IMR-90 (cell line): ENCODE measurements at regions not wholly inside any gene's neighbourhood (a gene's known extent, or its start where the extent isn't known, plus 50 kb on each side); places are given as distances from the start of the nearest gene placed in this dataset.

ENCODE experiments used
- ATAC-seq: fragments of 200-7000 bp; cut with Tn5 transposase; 2 replicates; pipeline ENCODE4 v1.9.1; 2020; ENCODE audit warnings: low read depth, mild to moderate bottlenecking, moderate library complexity
- BruUV-seq: library from RNA; stranded (reverse); fragments of 400-500 nt; replicated peaks from 2 replicates; lab custom pipeline; 2021; lab: Mats Ljungman, UMichigan
- CTCF ChIA-PET: fragments of 300-600 bp; formaldehyde crosslinking; extraction: SDS; loops from one replicate; lab custom pipeline; 2021; ENCODE audit warnings: antibody characterized with exemption; lab: Yijun Ruan, JAX
- POLR2A ChIA-PET: fragments of 300-600 bp; sonication (Branson Sonifier 250); formaldehyde crosslinking; loops from one replicate; lab custom pipeline; 2022; ENCODE audit warnings: antibody characterized with exemption; ENCODE audit not compliant: unreplicated experiment; lab: Charles Lee
- DNase-seq: peaks from one replicate; pipeline ENCODE4 v3.0.0; 2013
- H2AFZ ChIP-seq: replicated peaks from 2 replicates; pipeline ENCODE3; 2013; ENCODE audit warnings: low read length, mild to moderate bottlenecking; ENCODE audit not compliant: poor library complexity
- H2AK5ac ChIP-seq: 2 replicates; pipeline ENCODE4 v1.6.1; 2013; ENCODE audit warnings: low read depth, low read length, inconsistent platforms
- H2AK9ac ChIP-seq: replicated peaks from 2 replicates; pipeline ENCODE3; 2013; ENCODE audit warnings: mild to moderate bottlenecking, low read depth, low read length, moderate library complexity; ENCODE audit not compliant: poor library complexity
- H2BK120ac ChIP-seq: 2 replicates; pipeline ENCODE4 v1.6.1; 2013; ENCODE audit warnings: low read depth, low read length, inconsistent platforms
- H2BK15ac ChIP-seq: 3 replicates; pipeline ENCODE4 v1.6.1; 2013; ENCODE audit warnings: low read depth, low read length, inconsistent platforms
- H2BK20ac ChIP-seq: 2 replicates; pipeline ENCODE4 v1.6.1; 2013; ENCODE audit warnings: low read depth, mild to moderate bottlenecking, inconsistent platforms, low read length, moderate library complexity
- H2BK5ac ChIP-seq: 2 replicates; pipeline ENCODE4 v1.6.1; 2013; ENCODE audit warnings: mild to moderate bottlenecking, low read depth, low read length, inconsistent platforms; ENCODE audit not compliant: poor library complexity, severe bottlenecking
- H3K14ac ChIP-seq: replicated peaks from 2 replicates; pipeline ENCODE4 v1.6.1; 2013; ENCODE audit warnings: low read depth, low read length, inconsistent platforms
- H3K18ac ChIP-seq: 2 replicates; pipeline ENCODE4 v1.6.1; 2013; ENCODE audit warnings: low read depth, low read length, control low read depth
- H3K23ac ChIP-seq: 2 replicates; pipeline ENCODE4 v1.6.1; 2013; ENCODE audit warnings: low read depth, low read length, inconsistent platforms
- H3K27ac ChIP-seq: 2 replicates; pipeline ENCODE4 v1.5.1; 2013; ENCODE audit warnings: mild to moderate bottlenecking, control low read depth, low read length; ENCODE audit not compliant: insufficient read depth
- H3K27me3 ChIP-seq: 2 replicates; pipeline ENCODE4 v1.6.1; 2013; ENCODE audit warnings: low read length; ENCODE audit not compliant: control insufficient read depth, insufficient read depth
- H3K36me3 ChIP-seq: 2 replicates; pipeline ENCODE4 v1.6.1; 2013; ENCODE audit warnings: low read length, mixed read lengths; ENCODE audit not compliant: control insufficient read depth, insufficient read depth
- H3K4ac ChIP-seq: 2 replicates; pipeline ENCODE4 v1.6.1; 2013; ENCODE audit warnings: low read depth, low read length, inconsistent platforms
- H3K4me1 ChIP-seq: 2 replicates; pipeline ENCODE4 v1.6.1; 2013; ENCODE audit warnings: low read length, mixed read lengths; ENCODE audit not compliant: control insufficient read depth, insufficient read depth
- H3K4me2 ChIP-seq: 2 replicates; pipeline ENCODE4 v1.6.1; 2013; ENCODE audit warnings: low read depth, mild to moderate bottlenecking, control low read depth, low read length, moderate library complexity
- H3K4me3 ChIP-seq: 2 replicates; pipeline ENCODE4 v1.5.1; 2013; ENCODE audit warnings: low read depth, mild to moderate bottlenecking, control low read depth, low read length, moderate library complexity; ENCODE audit not compliant: insufficient read depth
- H3K56ac ChIP-seq: 2 replicates; pipeline ENCODE4 v1.6.1; 2013; ENCODE audit warnings: low read length, inconsistent platforms; ENCODE audit not compliant: insufficient read depth; ENCODE audit errors: extremely low read depth
- H3K79me1 ChIP-seq, 2 experiments: 2 replicates each; pipeline ENCODE4 v1.6.1; 2013; ENCODE audit warnings: low read length in 2 of 2, inconsistent platforms in 1 of 2, low read depth in 1 of 2
- H3K9ac ChIP-seq: 2 replicates; pipeline ENCODE4 v1.6.1; 2013; ENCODE audit warnings: low read depth, low read length, control low read depth
- H3K9me1 ChIP-seq: 2 replicates; pipeline ENCODE4 v1.6.1; 2013; ENCODE audit warnings: low read length, inconsistent platforms; ENCODE audit not compliant: insufficient read depth
- H3K9me3 ChIP-seq: 2 replicates; pipeline ENCODE4 v1.6.1; 2013; ENCODE audit warnings: low read length; ENCODE audit not compliant: control insufficient read depth, insufficient read depth
- H4K20me1 ChIP-seq: 2 replicates; pipeline ENCODE4 v1.6.1; 2013; ENCODE audit warnings: low read length, inconsistent platforms; ENCODE audit not compliant: insufficient read depth
- H4K5ac ChIP-seq: 2 replicates; pipeline ENCODE4 v1.6.1; 2013; ENCODE audit warnings: mild to moderate bottlenecking, low read depth, low read length, control low read depth
- H4K8ac ChIP-seq, 2 experiments: 2 replicates each; pipeline ENCODE4 v1.6.1; 2013; ENCODE audit warnings: low read depth in 2 of 2, low read length in 2 of 2, control low read depth in 1 of 2, inconsistent platforms in 1 of 2
- H4K91ac ChIP-seq: 2 replicates; pipeline ENCODE4 v1.6.1; 2013; ENCODE audit warnings: low read depth, low read length, inconsistent platforms; ENCODE audit not compliant: insufficient read depth
- BHLHE40 ChIP-seq: fragments of 150-350 bp; IDR thresholded peaks from 2 replicates; pipeline ENCODE4 v1.6.1; 2016; ENCODE audit warnings: mild to moderate bottlenecking, low read depth, low read length
- CEBPB ChIP-seq: IDR thresholded peaks from 2 replicates; pipeline ENCODE4 v1.6.1; 2012; ENCODE audit warnings: low read depth, low read length, improper control_type of control experiment
- FOS ChIP-seq: fragments of 150-350 bp; IDR thresholded peaks from 2 replicates; pipeline ENCODE4 v1.6.1; 2016; ENCODE audit warnings: low read depth, low read length
- MAFK ChIP-seq: IDR thresholded peaks from 2 replicates; pipeline ENCODE4 v1.6.1; 2012; ENCODE audit warnings: low read depth, low read length, improper control_type of control experiment
- MAZ ChIP-seq: IDR thresholded peaks from 2 replicates; pipeline ENCODE4 v1.6.1; 2012; ENCODE audit warnings: low read depth, mild to moderate bottlenecking, low read length, improper control_type of control experiment, moderate library complexity, borderline replicate concordance
- MXI1 ChIP-seq: IDR thresholded peaks from 2 replicates; pipeline ENCODE4 v1.6.1; 2012; ENCODE audit warnings: low read depth, mild to moderate bottlenecking, low read length, moderate library complexity, borderline replicate concordance
- NFE2L2 ChIP-seq: fragments of 150-350 bp; IDR thresholded peaks from 2 replicates; pipeline ENCODE4 v1.6.1; 2016; ENCODE audit warnings: low read depth, mild to moderate bottlenecking, low read length
- POLR2A ChIP-seq: IDR thresholded peaks from 2 replicates; pipeline ENCODE4 v1.6.1; 2012; ENCODE audit warnings: mild to moderate bottlenecking, low read depth, low read length
- RAD21 ChIP-seq: IDR thresholded peaks from 2 replicates; pipeline ENCODE4 v1.6.1; 2012; ENCODE audit warnings: low read length, improper control_type of control experiment
- RCOR1 ChIP-seq: IDR thresholded peaks from 2 replicates; pipeline ENCODE4 v1.6.1; 2012; ENCODE audit warnings: mild to moderate bottlenecking, low read length, improper control_type of control experiment; ENCODE audit not compliant: insufficient replicate concordance
- RFX5 ChIP-seq: IDR thresholded peaks from 2 replicates; pipeline ENCODE4 v1.8.0; 2012; ENCODE audit warnings: low read depth, mild to moderate bottlenecking, low read length, moderate library complexity
- SMC3 ChIP-seq: fragments of 150-350 bp; IDR thresholded peaks from 2 replicates; pipeline ENCODE4 v1.6.1; 2016; ENCODE audit warnings: low read depth, mild to moderate bottlenecking, antibody characterized with exemption, low read length, moderate library complexity
- WGBS, 2 experiments: methylation state at CpG; one replicate each; pipeline versions ENCODE4 v1.1.5 to v1.1.7; 2013; ENCODE audit warnings: missing lambda C conversion rate in 2 of 2; ENCODE audit not compliant: insufficient read length in 1 of 2; ENCODE audit errors: extremely low coverage in 2 of 2; 5-methylcytosine and 5-hydroxymethylcytosine counted together
- dilution Hi-C: fragments of 300-500 bp; cut with HindIII; formaldehyde crosslinking; loops from one replicate; pipeline ENCODE4 v1.14.3; 2018; ENCODE audit warnings: low sequenced_read_pairs; ENCODE audit not compliant: unreplicated experiment
- in situ Hi-C: fragments of 300-500 bp; cut with MboI; formaldehyde crosslinking; loops from 3 replicates; pipeline ENCODE4 v1.14.3; 2019; ENCODE audit warnings: low sequenced_read_pairs, inconsistent platforms, mixed read lengths
- intact Hi-C: fragments of 100-400 bp; cut with micrococcal nuclease; formaldehyde crosslinking; loops from 2 replicates; pipeline ENCODE4 v1.10.0; 2022
- TF ChIP-seq, protein P1 (sequence below): fragments of 150-350 bp; IDR thresholded peaks from 2 replicates; pipeline ENCODE4 v1.6.1; 2017; ENCODE audit warnings: mild to moderate bottlenecking, antibody characterized with exemption, low read length, low read depth
- TF ChIP-seq, protein P2 (sequence below): conservative IDR thresholded peaks from 2 replicates; pipeline ENCODE4 v1.5.1; 2012; ENCODE audit warnings: mild to moderate bottlenecking, low read depth, low read length, improper control_type of control experiment
- TF ChIP-seq, protein P3 (sequence below): fragments of 150-350 bp; IDR thresholded peaks from 2 replicates; pipeline ENCODE4 v1.6.1; 2016; ENCODE audit warnings: low read depth, mild to moderate bottlenecking, low read length, moderate library complexity, borderline replicate concordance

DNA sequence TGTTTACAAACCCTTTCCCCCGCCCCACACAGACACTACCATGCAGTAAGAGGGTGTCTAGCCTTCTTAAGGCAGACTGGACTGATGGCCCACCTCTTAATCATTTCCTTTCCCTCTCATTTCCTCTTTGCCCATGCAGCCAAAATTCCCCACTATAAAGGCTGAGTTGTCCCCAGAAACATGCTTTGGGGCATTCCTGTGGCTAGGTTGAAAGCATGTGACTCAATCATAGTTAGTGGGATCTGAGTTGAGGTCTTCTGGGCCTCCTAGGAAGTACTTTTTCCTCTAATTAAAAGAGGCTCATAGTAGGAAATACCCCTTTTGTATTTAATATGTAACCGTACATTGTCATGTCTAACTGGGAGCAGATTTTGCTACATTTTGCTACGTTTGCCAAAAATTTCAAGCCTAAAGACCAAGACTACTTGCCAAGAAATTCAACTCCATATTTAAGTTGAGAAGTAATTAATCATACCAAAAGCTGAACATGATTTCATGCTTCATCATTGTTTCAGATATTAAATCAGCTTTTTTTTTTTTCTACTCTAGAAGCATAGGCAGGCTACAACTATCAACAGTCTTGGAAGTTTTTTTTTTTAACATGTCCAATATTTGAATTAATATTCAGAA is 174.7 kb downstream of the ADGRL4 start:
- H2AK9ac ChIP-seq: no peak overlapping the region
- H2BK20ac ChIP-seq: peak overlapping the region; percentile 82; the same call in 1 of the 2 replicates
- no peaks in the 10 kb centered on the region for H3K79me1 ChIP-seq
- no peaks in the 10 kb centered on the region for H3K9me1 ChIP-seq
- no peaks in the 10 kb centered on the region for H4K20me1 ChIP-seq
- H4K91ac ChIP-seq: peak overlapping the region; percentile 17; the same call in 1 of the 2 replicates
- ATAC-seq: peak; percentile 92
- no peak overlapping the region for H3K23ac ChIP-seq
- peak overlapping the region; percentile 53 to 86 for H4K8ac ChIP-seq
- in situ Hi-C loops (no loop called here), dilution Hi-C loops (no loop called here), intact Hi-C loops (loop anchor here (5.0 kb wide), 1 partner anchor 215 kb away; no protein-coding TSS in a partner anchor)
- no peak overlapping the region for H2AK5ac ChIP-seq
- no peak overlapping the region for H2AFZ ChIP-seq
- peak; percentile 96 for DNase-seq
- peak overlapping the region; percentile 34; the same call in 1 of the 2 replicates for H3K56ac ChIP-seq
- H3K9me3 ChIP-seq: no peaks in the 10 kb centered on the region
- H3K18ac ChIP-seq: no peak overlapping the region; the same call in 1 of the 2 replicates
- peak overlapping the region; percentile 78 for H2BK120ac ChIP-seq
- H3K27me3 ChIP-seq: no peaks in the 10 kb centered on the region
- peak overlapping the region; percentile 35; the same call in 2 of the 3 replicates for H2BK15ac ChIP-seq
- no peak overlapping the region for H3K4me2 ChIP-seq
- CTCF ChIA-PET: interaction anchor here (0.6 kb wide), 1 partner anchor 498 kb away, joined by 3 read pairs; no protein-coding TSS in a partner anchor
- POLR2A ChIA-PET: no interaction called here
- no TSS peak for BruUV-seq
- no peaks in the 10 kb centered on the region for H3K36me3 ChIP-seq
- WGBS, 2 experiments: no CpG with 5 or more reads among the region's 3 CpGs
- peaks cover 7% of the 10 kb centered on the region; the same call in 1 of the 2 replicates for H3K4me1 ChIP-seq
- peak overlapping the region; percentile 48; the same call in 1 of the 2 replicates for H3K4ac ChIP-seq
- no peak overlapping the region for H3K27ac ChIP-seq
- no peak overlapping the region for H3K4me3 ChIP-seq
- peak overlapping the region; percentile 62 for H2BK5ac ChIP-seq
- no peak overlapping the region for H3K14ac ChIP-seq
- H4K5ac ChIP-seq: peak overlapping the region; percentile 79; the same call in 1 of the 2 replicates
- no peak overlapping the region for H3K9ac ChIP-seq
- TF ChIP-seq BHLHE40: peak; percentile 7; the same call in 1 of the 2 replicates
- no peak for TF ChIP-seq MXI1
- TF ChIP-seq RCOR1: no peak
- no peak for TF ChIP-seq SMC3
- TF ChIP-seq POLR2A: no peak
- TF ChIP-seq NFE2L2: no peak
- TF ChIP-seq, protein P1, sequence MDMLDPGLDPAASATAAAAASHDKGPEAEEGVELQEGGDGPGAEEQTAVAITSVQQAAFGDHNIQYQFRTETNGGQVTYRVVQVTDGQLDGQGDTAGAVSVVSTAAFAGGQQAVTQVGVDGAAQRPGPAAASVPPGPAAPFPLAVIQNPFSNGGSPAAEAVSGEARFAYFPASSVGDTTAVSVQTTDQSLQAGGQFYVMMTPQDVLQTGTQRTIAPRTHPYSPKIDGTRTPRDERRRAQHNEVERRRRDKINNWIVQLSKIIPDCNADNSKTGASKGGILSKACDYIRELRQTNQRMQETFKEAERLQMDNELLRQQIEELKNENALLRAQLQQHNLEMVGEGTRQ: peak; percentile 55; the same call in 1 of the 2 replicates
- peak; percentile 96 for TF ChIP-seq CEBPB
- TF ChIP-seq FOS: peak; percentile 41
- TF ChIP-seq, protein P2, sequence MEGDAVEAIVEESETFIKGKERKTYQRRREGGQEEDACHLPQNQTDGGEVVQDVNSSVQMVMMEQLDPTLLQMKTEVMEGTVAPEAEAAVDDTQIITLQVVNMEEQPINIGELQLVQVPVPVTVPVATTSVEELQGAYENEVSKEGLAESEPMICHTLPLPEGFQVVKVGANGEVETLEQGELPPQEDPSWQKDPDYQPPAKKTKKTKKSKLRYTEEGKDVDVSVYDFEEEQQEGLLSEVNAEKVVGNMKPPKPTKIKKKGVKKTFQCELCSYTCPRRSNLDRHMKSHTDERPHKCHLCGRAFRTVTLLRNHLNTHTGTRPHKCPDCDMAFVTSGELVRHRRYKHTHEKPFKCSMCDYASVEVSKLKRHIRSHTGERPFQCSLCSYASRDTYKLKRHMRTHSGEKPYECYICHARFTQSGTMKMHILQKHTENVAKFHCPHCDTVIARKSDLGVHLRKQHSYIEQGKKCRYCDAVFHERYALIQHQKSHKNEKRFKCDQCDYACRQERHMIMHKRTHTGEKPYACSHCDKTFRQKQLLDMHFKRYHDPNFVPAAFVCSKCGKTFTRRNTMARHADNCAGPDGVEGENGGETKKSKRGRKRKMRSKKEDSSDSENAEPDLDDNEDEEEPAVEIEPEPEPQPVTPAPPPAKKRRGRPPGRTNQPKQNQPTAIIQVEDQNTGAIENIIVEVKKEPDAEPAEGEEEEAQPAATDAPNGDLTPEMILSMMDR: no peak
- TF ChIP-seq RFX5: no peak
- TF ChIP-seq RAD21: no peak
- TF ChIP-seq, protein P3, sequence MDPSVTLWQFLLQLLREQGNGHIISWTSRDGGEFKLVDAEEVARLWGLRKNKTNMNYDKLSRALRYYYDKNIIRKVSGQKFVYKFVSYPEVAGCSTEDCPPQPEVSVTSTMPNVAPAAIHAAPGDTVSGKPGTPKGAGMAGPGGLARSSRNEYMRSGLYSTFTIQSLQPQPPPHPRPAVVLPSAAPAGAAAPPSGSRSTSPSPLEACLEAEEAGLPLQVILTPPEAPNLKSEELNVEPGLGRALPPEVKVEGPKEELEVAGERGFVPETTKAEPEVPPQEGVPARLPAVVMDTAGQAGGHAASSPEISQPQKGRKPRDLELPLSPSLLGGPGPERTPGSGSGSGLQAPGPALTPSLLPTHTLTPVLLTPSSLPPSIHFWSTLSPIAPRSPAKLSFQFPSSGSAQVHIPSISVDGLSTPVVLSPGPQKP: no peak
- peak; percentile 38; the same call in 1 of the 2 replicates for TF ChIP-seq MAFK
- TF ChIP-seq MAZ: no peak
